Stimulated activated CD4-positive, alpha-beta T cell treated with anti-CD3 and anti-CD28 coated beads, Interleukin-4, amount 100 ng/mL, for 4 hours (primary cell): ENCODE measurements at regions not wholly inside any gene's neighbourhood (a gene's known extent, or its start where the extent isn't known, plus 50 kb on each side); places are given as distances from the start of the nearest gene placed in this dataset.

Experiments used
- DNase-seq, 2 experiments: peaks; one replicate each; pipeline ENCODE4 v3.0.0-alpha.2; 2020

DNA sequence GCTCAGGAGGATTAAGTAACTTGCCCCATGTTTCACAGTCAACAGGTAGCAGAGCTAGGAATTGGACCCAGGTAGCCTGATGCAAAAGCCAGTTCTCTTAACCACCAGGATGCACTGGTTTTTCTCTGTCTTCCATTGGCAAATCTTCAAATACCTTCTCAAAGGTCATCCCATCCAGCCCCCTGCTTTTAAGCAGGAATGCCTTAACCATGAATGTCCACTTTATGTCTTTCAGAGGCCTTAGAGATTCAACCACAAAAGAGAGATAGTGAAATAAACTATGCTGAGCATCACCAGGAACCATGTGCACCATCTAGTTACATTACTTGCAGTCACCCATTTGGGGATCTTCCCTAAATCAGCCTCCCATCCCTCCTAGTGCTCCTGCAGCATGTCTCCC is 94.3 kb downstream of the C17orf67 start:
- no peak for DNase-seq

DNA sequence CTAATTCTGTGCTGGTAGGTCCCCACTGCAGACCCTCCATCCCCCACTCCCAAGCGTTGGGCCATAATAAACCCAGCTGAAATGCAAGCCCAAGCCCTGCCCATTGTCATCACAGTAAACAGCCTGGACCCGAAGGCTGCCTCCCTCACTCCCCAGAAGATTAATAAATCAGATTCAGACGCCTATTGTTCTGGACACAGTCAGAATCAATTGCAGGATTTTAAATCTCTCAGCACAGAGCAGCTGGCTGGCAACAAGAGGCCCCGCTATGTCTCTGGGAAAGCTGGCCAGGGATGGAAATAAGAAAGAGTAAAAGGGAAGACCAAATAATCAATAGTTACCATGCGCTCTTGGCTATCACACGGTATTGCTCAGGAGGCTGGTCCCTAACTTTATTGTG is 93.9 kb downstream of the C17orf67 start:
- DNase-seq: no peak

DNA sequence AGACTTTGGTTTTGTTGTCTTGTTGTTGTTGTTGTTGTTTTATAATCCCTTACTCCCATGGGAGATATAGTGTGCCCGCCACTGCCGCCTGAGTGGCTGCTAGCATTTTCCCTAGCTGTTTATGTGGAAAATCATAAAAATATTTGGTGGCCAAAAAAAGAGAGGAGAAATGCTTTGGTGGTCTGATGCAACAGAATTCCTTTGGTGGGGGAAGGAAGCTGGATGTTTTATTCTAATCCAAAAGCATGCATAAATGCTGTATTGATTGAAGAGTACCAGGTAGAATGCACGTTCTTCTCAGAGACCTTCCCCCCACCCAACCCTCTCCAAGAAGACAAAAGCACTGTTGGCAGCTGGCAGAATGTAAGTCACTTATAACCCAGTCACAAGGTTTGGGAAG is 93.2 kb downstream of the C17orf67 start:
- DNase-seq: no peak
